Medulla oblongata (tissue), 1 donor: ENCODE measurements at regions not wholly inside any gene's neighbourhood (a gene's known extent, or its start where the extent isn't known, plus 50 kb on each side); places are given as distances from the start of the nearest gene placed in this dataset.

Experiments used
- DNase-seq: peaks from one replicate; pipeline ENCODE4 v3.0.0-alpha.2; 2015; ENCODE audit errors: extremely low spot score

DNA sequence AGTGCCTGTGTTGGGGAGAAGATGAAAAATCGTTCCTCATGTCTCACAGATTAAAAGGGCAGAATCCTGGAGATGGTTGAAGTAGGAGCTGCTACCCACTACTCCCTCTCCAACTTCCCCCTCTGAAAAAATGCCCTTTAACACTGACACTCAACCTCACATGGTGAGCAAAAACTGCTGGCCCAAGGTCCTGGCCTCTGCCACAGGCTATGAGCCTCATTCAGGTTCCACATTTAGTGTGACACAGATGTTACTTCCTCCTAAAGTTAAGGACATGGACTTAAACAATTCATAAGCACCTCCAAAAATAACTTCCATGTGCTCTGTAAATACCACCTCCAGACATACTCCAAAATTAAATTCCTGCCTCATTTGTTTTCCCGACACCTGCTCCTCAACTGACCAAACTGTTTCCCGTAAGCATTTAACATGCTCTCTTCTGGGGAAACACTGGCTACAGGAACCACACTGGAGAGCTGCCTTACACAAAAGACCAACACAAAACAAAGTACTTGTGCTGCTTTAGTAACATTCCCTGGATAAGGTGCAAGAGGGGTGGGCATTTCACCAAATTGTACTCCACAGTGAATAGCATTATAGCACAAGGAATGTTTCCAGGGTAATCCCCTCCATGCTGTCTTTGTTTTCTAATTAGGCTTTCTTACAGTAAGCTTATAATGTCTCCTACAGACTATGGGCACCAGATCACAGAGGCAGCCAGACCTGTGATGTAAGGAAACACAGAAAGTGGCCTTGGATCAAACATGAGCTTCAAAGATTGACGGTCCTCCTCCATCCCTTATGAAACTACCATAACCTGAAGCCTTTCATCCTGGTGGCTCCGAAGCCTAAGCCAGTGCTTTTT, 57.0 kb downstream of the PHLDA1 start:
- DNase-seq: peak; percentile 21

DNA sequence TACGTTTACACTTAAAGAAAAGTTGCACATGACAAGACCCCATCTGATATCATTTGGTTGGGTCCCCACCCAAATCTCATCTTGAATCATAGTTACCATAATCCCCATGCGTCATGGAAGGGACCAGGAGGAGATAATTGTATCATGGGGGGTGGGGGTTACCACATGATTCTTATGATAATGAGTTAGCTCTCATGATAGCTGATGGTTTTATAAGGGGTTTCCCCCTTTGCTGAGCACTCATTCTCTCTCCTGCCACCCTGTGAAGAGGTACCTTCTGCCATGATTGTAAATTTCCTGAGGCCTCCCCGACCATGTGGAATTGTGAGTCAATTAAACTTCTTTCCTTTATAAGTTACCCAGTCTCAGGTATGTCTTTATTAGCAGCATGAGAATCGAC, 60.3 kb downstream of the PHLDA1 start:
- DNase-seq: no peak

DNA sequence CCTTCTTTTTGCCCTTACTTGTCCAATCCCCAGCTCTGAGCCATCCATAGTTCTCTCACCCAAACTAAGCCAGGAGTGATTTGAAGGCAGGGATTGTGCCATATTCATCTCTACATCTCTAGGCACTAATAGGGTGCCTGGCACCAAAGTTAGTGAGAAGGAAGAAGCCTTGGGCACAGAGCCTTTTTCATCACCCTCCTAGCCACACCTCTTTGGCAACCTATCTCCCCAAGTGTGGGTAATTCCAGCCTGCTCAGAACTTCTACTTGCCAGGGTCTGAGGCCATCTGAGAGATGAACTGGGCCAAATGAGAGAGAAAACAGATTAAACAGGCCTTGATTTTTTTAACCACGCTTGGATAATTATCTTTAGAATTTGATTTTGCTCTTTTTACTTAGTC, 61.3 kb downstream of the PHLDA1 start:
- no peak for DNase-seq

DNA sequence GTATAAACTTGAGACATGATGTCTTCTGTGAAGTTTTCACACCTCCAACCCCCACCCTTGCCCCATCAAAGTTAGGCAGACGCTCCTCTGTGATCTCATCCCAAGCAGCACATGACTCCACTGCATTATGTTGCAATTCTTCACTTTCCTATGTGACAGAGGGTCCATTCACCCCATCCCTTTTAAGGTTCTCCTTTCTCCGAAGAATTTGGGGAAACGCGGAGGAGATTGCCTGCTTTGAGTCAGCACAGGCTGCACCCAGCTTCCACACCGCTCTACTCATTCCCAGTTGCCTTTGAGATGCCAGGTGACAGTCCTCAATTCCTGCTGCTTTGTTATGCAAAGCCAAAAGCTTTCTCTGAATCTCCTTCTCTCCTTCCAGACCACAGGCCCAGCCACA, 61.8 kb downstream of the PHLDA1 start:
- peak; percentile 25 for DNase-seq

DNA sequence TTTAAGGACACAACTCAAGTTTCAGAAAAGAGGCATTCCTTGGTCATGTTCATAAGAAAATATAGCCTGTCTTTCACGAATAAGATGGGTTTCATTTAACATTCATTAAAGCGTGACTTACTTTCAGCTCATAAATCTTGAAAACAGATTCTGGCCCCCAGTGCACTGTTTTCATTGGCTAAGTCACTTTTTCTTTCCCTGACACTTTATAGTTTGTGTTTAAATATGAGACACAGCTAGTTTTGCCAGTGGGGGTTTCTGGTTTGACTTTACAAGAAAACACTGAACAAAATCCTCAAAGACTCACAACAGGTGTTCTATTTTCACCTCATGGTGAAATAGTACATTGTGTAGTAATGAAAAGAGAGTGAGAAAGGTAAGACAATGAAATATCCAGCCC, 65.9 kb downstream of the PHLDA1 start:
- no peak for DNase-seq

DNA sequence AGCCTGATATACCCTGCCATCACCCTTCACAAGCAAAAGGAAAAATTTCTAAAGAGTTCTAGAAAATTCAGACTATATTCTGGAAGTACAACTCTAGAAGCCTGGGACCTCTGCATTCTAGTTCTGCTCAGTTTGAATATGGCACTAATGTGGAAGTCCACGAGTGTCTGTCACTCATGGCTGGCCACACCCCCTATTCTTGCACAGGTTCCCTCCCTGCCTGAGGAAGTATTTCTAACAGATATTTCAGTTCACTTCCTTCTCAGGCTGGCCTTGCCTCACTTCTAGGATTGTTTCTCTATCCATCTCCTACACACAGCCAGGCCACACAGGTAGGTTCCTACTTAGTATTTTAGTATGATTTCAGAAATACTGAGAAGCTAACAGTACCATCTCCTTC, 67.4 kb downstream of the PHLDA1 start:
- DNase-seq: peak; percentile 58

DNA sequence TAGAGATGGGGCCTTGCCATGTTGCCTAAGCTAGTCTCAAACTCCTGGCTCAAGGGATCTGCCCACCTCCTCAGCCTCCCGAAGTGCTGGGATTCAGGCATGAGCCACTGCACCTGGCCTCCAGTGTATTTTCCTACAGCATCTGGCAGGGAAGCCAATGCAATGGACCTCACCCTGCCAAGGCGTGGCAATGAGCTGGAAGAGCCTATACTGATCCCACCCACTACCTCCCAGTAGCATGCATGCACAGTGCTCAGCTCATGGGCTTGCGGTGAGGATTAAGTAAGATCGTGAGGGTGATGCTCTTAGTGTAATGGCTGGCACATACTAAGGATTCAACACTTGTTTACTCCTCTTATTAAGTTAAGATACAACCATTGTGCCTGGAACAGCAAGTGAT, 69.7 kb downstream of the PHLDA1 start:
- no peak for DNase-seq

DNA sequence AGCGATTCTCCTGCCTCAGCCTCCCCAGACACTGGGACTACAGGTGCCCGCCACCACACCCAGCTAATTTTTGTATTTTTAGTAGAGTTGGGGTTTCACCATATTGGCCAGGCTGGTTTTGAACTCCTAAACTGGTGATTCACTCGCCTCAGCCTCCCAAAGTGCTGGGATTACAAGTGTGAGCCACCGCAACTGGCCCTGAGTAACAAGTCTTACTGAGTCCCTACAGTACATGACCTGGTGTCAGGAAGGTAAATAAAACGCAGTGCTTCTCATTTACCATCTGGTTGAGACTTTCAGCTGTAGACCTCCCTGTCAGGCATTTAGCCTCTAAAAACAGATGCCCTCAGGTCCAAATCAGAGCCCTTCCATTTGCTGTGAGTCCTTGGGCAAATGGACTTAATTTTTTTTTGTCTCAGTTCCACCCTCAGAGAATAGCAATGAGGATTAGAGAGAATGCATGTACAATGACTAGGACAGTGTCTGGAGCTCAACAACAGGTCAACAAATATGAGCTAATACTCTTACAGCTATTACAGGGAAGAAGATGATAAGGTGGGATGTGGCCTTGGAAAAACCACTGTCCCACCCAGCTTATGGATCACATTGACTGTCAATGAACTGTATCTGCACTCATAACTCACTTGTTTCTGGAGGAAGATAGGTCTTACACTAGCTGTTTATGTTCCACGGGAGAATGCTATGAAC, 70.5 kb downstream of the PHLDA1 start:
- DNase-seq: no peak

DNA sequence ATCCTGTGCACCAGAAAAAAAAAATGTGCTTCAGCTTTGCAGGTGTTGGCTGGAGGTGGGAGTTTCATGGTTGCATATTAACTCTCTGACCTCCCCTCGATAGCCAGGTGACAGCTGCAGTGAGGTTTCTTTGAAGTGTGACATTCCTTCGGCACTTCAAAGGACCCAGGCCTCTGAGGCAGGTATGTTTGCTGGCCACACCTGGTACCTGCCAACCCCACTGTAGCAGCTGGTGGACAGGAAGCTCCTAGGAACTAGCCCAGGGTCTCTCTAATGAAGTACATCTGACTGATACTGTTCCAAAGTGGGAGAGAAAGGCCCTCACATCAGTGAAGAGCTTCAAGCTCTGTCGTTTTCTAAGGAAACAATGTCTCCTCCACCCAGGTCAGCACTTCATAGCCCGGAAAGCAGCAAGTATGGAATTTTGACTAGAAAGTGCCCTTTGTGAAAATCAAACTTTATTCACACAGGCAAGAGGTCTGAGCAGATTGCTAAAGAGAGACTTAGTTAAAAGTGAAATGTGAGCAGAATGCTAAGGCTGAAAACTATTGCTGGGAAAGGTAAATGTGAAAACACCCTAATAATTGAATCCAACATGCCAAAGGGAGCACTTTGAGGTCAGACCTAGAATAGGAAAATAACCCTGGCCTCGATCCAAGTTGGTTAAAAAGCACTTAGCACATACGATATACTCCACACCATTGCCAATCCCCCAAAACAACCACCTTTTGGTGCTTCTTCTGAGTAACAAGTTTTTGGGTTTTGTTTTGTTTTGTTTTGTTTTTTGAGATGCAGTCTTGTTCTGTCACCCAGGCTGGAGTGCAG, 71.3 kb downstream of the PHLDA1 start:
- DNase-seq: no peak

DNA sequence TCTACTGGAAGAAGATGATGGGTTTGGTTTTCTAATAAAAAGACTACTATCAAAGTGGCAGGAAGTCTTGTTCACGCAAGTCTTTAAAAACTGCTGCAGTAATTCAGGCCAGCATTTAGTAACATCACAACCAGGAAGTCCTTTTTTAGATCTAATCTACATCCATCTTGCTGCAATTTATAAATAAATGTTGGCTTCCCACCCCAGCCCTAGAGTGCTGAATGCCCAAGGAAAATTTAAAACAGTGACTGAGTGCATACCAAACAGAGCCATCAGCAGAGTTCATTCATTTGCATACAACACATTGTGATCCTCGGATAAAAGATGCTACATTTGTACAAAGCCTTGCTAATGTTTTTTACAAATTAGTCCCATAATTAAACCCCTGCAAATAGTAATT, 72.1 kb downstream of the PHLDA1 start:
- DNase-seq: no peak

DNA sequence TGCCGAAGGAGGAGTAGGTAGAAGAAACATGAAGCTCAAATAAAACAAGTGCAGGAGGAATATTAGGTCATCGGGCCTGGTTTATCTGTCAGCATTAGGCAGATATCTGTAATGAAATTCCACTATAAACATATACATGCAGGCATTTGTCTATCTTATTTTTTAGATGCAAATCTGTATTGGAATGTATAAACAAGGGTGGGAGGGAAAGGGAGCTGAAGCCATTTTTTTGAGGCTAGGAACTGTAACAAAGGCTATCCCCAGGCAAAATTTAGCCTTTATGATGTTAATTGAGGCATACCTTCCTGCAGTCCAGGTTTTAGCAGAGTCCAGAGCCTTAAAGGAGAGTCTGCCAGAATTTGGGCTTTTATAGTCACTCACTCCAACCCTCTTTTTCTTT, 72.5 kb downstream of the PHLDA1 start:
- DNase-seq: no peak

DNA sequence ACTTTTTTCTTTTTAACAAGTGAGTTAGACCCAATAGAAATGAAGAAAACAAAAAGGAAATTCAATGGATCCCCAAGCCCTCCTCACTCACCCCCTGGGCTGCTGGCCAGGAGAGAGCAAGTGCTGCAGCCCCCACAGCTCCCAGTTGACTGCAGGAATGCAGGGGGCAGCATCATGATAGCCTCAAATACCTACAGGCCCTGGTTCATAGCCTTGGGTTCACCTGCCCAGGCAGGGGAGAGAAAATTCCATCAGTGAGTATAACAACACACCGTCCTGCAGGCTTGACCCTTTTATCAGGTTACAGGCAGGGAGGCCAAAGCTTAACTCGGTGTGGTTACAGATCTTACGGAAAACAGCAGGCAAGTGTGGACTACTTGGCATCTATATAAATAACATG, 76.3 kb downstream of the PHLDA1 start:
- no peak for DNase-seq

DNA sequence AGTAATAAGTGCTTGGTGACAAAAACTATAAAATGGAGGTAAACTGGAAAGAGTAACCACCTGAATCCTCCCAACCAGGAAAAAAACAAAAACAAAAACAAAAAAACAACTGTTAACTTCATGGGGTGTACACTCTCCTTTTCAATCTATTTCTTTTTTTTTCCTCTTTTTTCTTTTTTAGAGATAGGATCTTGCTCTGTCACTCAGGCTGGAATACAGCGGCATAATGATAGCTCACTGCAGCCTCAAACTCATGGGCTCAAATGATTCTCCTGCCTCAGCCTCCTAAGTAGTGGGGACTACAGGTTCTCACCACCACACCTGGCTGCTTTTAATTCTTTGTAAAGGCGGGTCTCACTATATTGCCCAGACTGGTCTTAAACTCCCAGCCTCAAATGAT, 76.8 kb downstream of the PHLDA1 start:
- no peak for DNase-seq

DNA sequence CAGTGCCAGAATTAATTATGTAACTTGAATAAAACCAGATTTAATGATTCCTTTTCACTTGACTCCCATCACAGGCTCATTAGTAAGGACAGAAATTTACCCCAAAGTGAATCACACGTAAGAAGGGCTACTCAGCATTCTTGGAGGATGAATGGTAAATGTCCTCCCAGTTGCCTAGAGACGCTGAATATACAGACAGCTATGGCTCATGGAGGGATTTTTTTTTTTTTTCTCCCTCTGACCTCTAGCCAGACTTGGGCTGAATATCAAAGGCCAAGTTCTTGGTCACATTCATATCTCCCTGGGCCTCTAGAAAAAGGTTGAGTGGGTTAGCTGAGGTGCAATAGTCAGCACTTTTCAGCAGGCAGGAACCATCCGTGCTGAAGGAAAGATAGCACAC, 77.5 kb downstream of the PHLDA1 start:
- no peak for DNase-seq

DNA sequence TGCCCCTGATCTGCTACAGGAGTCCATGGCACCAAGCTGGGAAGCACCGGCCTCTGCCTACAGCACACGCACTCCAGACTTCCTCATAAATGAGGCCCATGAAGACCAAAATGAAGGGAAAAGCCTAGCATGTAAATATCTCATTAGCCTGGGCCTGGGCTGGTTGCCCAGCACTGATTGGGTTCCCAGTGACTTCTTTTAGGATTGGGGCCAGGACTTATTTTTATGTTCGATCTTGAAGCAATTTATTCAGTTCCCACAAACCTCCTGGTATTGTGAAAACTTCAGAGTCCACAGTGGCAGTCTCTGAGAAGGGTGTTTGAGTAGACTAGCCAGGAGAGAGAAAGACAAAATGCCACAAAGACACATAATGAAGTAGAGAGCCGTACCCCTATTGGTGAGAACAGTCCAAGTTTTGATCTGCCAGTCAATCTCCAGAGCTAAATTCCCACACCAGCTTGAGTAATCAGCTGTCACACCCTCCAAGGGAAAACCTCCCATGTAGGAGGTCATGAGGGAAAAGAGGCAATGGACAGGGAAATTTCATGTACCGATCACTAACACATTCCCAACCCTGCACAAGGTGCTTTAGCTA, 78.2 kb downstream of the PHLDA1 start:
- no peak for DNase-seq

DNA sequence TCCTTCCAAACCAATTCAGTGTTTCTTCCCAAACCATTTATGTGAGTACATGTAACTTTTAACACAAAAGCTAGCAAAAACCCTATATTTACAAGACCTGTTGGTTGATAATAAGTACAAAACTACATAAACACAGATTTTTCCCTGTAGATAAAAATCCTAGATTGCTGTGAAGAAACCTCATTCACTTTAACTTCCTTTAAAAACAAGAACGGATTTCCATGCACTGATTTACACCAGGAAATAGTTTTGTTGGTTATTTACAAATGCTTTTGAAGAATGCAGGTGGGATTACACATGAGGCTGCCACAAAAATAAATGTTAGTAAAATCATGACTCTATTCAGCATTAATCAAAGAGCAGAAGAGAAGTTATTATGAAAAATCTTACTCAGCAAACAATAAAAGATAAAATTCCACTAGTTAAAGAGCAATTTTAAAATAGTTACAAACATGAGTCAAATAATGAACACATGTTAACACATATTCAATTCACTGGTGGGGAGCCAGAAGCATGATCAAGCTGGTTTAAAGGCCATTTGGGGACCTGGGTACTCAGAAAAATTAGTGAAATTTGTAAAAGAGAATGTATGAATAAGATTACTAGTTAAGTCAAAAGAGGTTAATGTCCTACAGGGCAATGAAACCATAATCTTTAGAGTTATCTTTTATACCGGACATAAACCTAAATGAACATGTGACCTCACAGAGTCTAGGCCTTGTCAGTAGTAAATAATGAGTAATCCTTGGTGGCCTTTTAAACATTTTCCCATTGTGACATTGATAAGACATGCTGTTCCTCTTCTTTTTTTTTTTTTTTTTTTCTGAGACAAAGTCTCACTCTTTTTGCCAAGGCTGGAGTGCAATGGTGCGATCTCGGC, 79.9 kb downstream of the PHLDA1 start:
- no peak for DNase-seq

DNA sequence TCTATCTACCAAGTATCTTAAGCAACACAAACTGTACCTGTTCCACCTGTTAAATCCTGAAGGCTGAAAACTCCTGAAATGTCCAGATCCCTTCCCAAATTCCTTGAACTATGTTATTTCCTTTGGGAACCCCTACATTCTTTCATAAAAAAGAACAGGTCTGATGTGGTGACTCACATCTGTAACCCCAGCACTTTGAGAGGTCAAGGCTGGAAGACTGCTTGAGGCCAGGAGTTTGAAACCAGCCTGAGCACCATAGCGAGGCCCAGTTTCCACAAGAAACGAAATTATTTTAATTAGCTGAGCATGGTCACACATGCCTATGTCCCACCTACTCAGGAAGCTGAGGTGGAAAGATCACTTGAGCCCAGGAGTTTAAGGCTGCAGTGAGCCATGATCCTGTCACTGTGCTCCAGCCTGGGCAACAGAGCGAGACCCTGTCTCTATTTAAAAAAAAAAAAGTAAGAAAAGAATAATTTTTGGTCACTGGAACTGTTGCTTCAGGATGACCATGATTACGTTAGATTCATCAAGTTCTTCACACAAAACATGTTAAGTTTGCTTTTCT, 84.3 kb downstream of the PHLDA1 start:
- no peak for DNase-seq

DNA sequence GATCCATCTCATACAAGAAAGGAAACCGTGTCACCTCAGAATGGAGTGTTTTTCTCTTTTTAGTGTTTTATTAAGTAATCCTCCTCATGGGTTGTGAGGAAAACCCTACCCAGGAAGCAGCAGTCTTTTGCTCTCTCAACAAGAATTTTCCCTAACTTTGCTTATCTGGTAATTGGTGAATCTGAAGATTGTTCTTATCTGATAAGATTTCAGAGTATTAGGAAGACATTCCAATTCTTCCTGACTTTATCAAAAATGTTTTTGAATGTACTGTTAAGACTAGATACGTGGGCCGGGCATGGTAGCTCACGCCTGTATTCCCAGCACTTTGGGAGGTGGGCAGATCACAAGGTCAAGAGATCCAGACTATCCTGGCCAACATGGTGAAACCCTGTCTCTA, 86.0 kb downstream of the PHLDA1 start:
- no peak for DNase-seq

DNA sequence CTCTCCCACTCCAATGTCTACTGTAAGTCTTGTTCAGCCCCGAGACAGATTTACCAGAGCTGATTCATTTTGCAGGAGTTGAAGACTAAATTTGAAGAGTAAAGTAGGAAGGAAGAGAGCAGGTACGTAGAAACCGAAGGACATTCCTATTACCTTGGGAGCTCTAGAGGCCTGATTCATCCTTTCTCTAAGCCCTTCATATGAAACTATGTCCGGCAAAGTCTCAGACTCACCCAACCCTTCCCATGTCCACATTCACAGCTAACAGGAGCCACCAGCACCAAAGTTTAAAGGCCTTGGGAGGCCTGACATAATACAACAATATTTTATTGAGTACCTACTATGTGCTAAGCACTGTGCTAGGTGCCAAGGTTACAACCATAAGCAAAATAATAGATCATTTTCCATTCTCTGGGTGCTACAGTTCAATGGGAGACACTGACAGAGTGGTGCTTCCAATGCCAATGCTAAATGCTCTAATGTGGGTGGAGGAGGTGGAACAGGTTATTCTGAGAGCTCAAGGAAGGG, 86.6 kb downstream of the PHLDA1 start:
- DNase-seq: no peak

DNA sequence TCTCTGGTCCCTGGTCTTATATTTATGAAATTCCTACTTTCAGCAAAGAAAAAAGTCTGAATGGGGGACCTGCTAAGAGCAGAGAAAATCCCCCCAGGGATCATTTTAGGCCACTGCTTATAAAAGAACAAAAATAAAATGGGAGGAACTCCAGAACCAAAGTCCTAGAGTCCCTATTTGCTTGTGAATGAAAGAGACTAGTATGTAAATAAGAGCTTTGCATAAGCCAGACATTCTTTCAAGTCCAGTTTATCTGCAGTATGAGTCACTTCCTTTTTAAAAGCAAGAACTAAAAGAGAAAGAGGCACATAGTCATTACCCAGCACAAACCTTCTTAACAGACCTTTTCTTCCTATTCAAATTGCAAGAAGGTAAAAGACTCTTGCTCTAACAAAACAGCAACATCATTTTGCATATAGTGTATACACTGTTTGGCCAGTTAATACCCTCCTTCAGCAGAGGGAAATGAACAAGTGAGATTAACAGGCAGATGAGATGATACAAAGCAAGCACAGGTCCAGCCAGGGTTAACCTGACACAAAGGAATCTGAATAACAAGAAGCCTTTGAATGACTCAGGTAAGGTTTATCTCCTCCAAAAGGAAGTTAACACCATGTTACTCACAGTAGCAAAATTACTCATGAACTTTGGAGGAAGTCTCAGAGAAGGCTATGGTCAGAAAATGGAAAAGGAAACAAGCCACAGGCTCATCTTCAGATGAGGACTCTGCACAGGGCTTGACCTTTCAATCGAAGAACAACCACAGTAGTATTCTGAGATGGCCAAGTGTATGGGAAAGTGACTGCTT, 87.3 kb downstream of the PHLDA1 start:
- DNase-seq: peak; percentile 14
